ENCODE measurements at regions not wholly inside any gene's neighbourhood (a gene's known extent, or its start where the extent isn't known, plus 50 kb on each side); places are given as distances from the start of the nearest gene placed in this dataset.

- Mint-ChIP-seq H3K36me3 (no peaks in the 10 kb centered on the region), H3K4me3 (no peak overlapping the region), H3K9me3 (no peaks in the 10 kb centered on the region), H3K27me3 (ENCODE audit: low read depth in 2 of 2) (peaks cover 17 to 34% of the 10 kb centered on the region in 2 donors), H3K27ac (no peak overlapping the region), H3K4me1 (no peaks in the 10 kb centered on the region)
- H3K27me3 ChIP-seq (ENCODE audit: control insufficient read depth, insufficient read depth, low read length): no peaks in the 10 kb centered on the region
- DNase-seq (no peak), ATAC-seq (no peak)
- H3K36me3 ChIP-seq (ENCODE audit: control insufficient read depth, insufficient read depth, low read length): no peaks in the 10 kb centered on the region
- H3K4me3 ChIP-seq (ENCODE audit: low read length): no peak overlapping the region
- no peaks in the 10 kb centered on the region for H3K4me1 ChIP-seq (ENCODE audit: control insufficient read depth, insufficient read depth, low read length)
- WGBS (ENCODE audit: insufficient coverage): 66% methylated on average over 4 of the region's 5 CpGs
- TF ChIP-seq CTCF (IDR thresholded peaks at IDR 0.05): no peak
- H3K27ac ChIP-seq (ENCODE audit: low read length): no peak overlapping the region
- intact Hi-C loops (cut with micrococcal nuclease): no loop called here
- no peaks in the 10 kb centered on the region for H3K9me3 ChIP-seq (ENCODE audit: control insufficient read depth, insufficient read depth, low read length)
These were observed 326.5 kb downstream of the BUD13 start for GRCh38 chr11:116446048-116446941.

GRCh38 chr11:116445108-116446047 lies 327.4 kb downstream of the BUD13 start:
- H3K27ac Mint-ChIP-seq: no peak overlapping the region
- no peaks in the 10 kb centered on the region for H3K36me3 ChIP-seq (ENCODE audit: control insufficient read depth, insufficient read depth, low read length)
- H3K4me3 ChIP-seq (ENCODE audit: low read length): no peak overlapping the region
- no peaks in the 10 kb centered on the region for H3K9me3 ChIP-seq (ENCODE audit: control insufficient read depth, insufficient read depth, low read length)
- DNase-seq: no peak
- H3K4me3 Mint-ChIP-seq: no peak overlapping the region
- intact Hi-C loops (cut with micrococcal nuclease): no loop called here
- no peak overlapping the region for H3K27ac ChIP-seq (ENCODE audit: low read length)
- 74% methylated on average over 6 of the region's 6 CpGs for WGBS (ENCODE audit: insufficient coverage)
- no peak for ATAC-seq
- H3K36me3 Mint-ChIP-seq: no peaks in the 10 kb centered on the region
- H3K9me3 Mint-ChIP-seq: no peaks in the 10 kb centered on the region
- H3K27me3 Mint-ChIP-seq (ENCODE audit: low read depth in 2 of 2): peaks cover 17 to 36% of the 10 kb centered on the region in 2 donors
- H3K4me1 ChIP-seq (ENCODE audit: control insufficient read depth, insufficient read depth, low read length): no peaks in the 10 kb centered on the region
- no peaks in the 10 kb centered on the region for H3K4me1 Mint-ChIP-seq
- TF ChIP-seq CTCF (IDR thresholded peaks at IDR 0.05): no peak
- H3K27me3 ChIP-seq (ENCODE audit: control insufficient read depth, insufficient read depth, low read length): no peaks in the 10 kb centered on the region

- Histone ChIP-seq H3K27me3 (ENCODE audit: control insufficient read depth, insufficient read depth, low read length) (no peaks in the 10 kb centered on the region), H3K4me3 (ENCODE audit: low read length) (no peak overlapping the region), H3K27ac (ENCODE audit: low read length) (no peak overlapping the region), H3K36me3 (ENCODE audit: control insufficient read depth, insufficient read depth, low read length) (no peaks in the 10 kb centered on the region), H3K9me3 (ENCODE audit: control insufficient read depth, insufficient read depth, low read length) (no peaks in the 10 kb centered on the region), H3K4me1 (ENCODE audit: control insufficient read depth, insufficient read depth, low read length) (no peaks in the 10 kb centered on the region)
- no peaks in the 10 kb centered on the region for H3K36me3 Mint-ChIP-seq
- intact Hi-C loops (cut with micrococcal nuclease): no loop called here
- H3K27me3 Mint-ChIP-seq (ENCODE audit: low read depth in 2 of 2): peaks cover 15 to 30% of the 10 kb centered on the region in 2 donors
- DNase-seq: no peak
- no peak overlapping the region for H3K4me3 Mint-ChIP-seq
- no peaks in the 10 kb centered on the region for H3K4me1 Mint-ChIP-seq
- H3K9me3 Mint-ChIP-seq: peaks cover 0 to 2% of the 10 kb centered on the region in 2 donors
- no peak overlapping the region for H3K27ac Mint-ChIP-seq
- no peak for TF ChIP-seq CTCF (IDR thresholded peaks at IDR 0.05)
- ATAC-seq: no peak
These were observed 330.5 kb downstream of the BUD13 start for GRCh38 chr11:116442238-116442752.
